Glomerular visceral epithelial cell (primary cell): ENCODE measurements at regions not wholly inside any gene's neighbourhood (a gene's known extent, or its start where the extent isn't known, plus 50 kb on each side); places are given as distances from the start of the nearest gene placed in this dataset.
"Not testable (repeated sequence)": the region's sequence is repeated elsewhere in the genome, so short reads cannot be mapped to it uniquely, and the experiment has no call there.

Source experiments
- DNase-seq: peaks from one replicate; pipeline ENCODE4 v3.0.0-alpha.2; 2016; ENCODE audit errors: extremely low spot score

DNA sequence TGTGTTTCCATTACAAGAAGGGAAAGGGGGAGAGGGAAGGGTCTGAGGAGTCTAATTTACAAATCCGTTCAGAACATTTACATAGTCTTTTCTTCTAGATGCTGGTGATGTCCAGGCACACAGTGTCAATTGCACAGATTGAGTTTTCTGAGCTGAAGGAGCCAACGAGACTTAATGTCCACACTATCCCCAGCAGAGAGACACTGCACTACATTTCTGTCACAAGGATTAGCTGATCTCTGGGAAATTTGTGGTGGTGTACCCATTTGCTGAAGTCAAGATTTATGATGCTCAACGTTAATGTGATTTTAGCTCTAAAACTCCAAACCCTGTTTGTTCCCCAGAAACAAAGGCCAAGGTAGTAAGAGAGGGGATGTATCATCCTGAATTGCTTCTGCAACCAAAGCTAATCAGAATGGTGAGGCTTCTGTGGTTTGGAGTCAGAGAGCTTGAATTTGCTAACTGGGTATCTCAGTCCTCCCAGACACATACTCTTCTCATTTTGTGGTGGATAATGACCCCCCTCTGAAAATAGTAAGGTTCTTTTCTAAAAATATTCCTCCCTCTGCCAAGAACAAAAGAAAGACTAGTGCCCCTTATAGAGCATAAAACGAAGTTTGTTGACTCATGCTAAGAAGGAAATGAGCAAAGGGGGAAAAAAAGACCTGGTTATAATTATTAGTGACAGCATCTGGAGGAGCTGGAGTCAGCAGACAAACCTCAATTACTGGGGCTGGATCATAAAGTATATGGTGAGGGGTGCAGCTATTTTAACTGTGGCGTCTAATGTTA, 416.9 kb downstream of the PSAT1 start:
- DNase-seq, result no peak

DNA sequence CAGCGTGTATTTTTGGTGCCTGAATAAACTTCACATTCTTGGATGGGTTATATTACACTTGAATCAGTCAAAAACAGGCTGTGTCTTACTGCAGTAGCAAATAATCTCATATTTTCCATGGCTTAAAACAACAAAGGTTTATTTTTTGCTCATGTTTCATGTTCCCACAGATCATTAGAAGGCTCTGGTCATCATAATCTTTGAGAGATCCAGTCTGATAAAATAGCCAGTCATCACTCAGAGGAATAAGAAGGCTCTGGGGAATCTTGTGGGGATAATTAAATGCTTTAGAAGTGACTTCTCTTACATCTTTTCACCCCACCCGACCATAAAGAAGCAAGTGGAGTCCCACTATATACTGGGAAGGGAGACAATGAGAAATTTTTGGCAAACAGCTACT, 417.7 kb downstream of the PSAT1 start:
- no peak for DNase-seq

DNA sequence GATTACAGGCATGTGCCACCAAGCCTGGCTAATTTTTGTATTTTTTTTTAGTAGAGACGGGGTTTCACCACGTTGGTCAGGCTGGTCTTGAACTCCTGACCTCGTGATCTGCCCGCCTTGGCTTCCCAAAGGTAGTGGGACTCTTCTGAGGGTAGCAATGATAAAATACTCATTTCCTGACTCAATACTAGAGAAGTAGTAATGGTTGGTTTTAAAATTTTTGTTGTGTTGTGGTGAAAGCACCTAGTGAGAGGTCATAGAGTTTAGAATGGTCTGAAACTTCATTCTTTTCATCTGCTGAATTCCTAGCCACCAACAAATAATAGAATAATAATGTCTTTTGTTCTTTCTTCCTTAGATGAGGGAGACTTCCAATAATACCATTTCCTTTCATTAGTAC, 422.1 kb downstream of the PSAT1 start:
- DNase-seq, result not testable (repeated sequence)

DNA sequence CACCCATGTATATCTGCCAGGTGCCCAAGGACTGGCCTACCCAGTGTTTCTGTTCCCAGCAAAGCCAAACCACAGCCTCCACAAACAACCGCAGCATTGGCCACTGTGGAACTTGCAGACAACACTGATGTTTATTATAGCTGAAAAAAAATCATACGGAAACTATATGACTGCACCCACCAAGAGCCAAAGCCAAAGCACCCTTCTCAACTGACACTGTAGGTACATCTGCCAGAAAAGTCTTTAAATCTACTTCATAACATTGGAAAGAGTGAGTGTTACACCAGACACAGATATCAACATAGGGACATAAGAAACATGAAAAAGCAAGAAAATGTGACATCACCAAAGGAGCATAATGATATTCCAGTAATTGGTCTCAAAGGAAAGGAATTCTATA, 428.0 kb downstream of the PSAT1 start:
- DNase-seq, result no peak

DNA sequence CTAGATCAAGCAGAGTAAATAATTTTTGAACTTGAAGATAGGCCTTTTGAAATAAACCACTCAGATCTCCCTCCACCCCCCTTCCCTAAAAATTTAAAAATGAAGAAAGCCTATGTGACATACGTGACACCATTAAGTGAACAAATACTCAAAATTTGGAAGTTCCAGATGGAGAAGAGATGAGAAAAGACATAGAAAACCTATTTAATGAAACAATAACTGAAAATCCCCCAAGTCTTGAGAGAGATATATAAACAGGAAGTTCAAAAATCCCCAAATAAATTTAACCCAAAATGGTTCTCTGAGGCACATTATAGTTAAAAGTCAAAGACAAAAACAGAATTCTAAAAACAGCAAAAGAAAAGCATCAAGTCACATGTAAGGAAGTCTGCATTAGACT, 428.6 kb downstream of the PSAT1 start:
- no peak for DNase-seq

DNA sequence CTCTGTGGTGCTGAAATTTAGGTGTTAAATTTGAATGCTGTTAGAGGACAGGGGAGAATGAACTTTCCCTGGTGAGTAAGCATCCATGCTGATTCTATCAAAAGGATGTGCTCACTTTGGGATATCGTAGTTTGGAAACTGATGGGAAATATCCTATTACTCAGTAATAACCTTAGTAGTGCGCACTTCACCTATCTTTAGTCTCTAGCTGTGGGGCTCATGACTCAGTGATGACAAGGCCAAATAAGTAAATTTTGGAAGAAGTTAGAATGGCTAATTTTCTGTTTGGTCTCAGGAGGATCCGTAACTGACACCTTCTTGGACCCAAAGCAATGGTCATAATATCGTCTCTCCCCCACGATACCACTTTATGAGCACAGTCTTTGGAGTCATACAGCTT, 448.4 kb downstream of the PSAT1 start:
- DNase-seq, result no peak

DNA sequence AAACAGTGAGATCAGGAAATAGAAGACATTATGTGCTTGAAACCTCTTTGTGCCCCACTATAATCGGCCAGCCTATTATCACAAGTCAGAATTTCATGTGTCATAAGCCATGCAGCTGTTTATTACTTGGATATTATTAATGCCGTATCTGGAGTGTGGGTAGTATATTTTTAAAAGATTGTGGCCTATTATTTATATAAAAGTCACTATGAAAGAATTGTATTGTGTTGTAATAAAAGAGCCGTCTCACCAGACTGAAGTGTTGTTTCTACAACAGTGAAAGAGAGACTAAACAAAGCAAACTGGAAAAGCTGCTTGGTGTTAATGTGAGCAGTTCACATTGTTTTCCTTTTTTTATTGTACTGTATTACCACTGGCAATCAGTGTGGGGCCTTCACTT, 449.1 kb downstream of the PSAT1 start:
- DNase-seq, result no peak

DNA sequence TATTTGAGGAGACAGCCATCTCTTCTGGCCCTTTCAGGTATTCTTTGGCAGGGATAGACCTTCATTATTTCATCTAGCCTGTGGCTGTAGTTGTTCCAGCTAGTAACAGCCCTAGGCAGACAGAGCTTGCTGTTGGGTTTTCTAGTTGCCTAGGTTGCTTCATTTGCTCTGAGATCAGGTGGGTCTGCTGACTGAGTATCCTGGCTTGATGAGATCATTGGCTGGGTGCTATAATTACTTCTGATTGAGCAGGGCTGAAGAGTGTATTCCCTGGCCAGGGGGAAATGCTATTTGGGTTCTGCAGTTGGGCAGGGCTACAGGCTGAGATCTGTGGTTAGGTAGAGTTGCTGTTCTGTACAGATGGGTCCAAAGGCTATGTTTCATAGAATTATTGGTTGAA, 456.1 kb downstream of the PSAT1 start:
- no peak for DNase-seq

DNA sequence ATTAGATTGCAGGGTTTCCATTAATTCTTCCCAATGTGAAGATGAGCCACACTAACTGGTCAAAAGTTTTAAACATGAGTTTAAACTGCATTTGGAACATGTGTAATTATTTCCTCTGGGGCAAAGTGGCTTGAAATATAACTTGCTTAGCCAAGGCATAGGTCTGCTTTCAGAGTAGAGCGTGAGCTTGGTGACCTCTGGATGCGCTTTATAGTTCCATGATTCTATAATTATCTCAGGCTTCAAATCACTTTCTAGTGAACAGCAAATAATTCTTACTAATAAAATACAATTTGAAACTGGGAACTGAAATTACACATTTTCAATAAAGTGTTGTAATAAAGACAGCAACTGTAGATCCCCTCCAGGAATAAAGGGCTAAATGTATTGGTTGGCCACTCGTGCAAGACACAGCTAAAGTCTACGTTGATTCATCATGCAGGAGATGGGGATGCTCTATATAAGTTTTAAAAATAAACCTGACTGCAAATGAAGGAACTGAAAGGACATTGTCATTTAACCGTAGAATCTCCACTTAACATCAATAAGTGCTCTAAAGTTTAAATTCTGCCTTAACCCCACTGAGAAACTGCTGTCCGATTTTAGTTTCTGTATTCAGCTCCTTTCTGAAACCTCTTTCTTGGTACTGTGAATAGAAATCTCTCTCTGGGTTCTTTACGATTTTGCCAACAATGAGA, 460.0 kb downstream of the PSAT1 start:
- DNase-seq, result no peak

DNA sequence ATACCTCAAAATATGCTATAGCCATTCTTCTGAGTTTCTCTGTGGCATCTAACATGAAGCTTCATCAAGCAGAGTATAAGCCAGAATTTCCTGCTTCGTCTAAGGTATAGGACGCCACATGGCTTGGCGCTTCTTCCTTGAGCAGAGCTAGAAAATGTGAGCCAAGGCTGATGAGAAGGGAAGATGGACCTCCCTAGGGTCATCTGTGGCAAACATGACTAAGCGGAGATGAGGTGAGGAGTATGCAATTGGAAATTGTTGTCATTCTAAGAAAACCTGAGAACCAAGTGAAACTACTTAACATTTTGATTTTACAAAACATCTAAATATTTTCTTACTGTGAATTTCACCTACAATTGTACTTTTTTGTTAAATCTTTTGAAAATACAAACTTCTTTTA, 466.5 kb downstream of the PSAT1 start:
- no peak for DNase-seq

DNA sequence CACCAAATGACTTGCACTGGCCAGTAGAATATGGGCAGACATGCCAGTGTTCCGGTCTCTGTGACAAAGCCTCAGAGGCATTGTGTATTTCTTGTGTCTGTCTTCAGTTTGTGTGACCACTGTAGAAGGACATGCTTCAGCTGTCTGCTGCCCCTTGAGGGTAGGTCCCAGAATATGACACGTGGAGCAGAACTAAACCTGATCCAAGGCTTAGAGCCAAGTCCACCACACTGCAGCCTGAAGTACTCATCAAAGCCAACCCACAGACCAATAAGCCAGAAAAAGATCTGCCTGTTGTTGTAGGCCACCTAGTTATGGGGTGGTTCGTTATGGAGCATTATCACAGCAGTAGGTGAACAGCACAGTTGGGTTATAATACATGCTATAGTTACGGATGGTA, 468.9 kb downstream of the PSAT1 start:
- no peak for DNase-seq

DNA sequence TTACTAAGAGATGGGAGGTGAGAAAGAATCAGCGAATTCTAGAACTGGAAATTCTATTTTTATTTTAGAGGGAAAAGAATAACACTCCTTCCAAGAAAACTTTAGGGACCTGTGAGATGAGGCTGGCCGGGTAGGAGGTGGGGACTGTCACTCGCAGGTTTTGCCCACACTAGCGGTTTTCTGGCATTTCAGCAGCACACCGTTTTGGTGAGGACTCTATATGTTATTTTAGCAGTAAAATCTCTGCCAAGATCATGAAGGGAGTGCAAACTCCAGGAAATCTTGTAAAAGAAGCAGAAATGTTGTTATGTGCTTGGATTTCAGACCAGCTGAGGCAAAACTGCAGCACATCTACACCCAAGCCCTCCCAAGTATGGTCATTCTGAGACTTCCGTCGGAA, 470.6 kb downstream of the PSAT1 start:
- no peak for DNase-seq

DNA sequence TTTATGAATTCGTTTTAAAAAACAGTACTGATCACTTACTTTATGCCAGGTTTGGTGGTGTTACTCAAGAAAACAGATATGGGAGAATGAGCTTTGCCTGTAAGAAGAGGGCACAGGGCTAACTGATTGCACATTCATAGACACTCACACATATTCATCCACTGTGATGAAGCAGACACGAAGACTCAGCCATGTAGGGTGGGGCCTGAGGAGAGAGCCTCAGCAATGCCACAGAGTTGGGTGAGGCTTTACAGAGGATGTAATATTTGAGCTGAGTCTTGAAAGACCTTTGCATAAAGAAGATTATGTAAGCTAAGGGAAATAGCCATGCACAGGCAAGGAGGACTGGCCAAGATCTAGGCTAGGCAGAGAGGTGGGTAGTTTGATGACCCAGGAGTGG, 472.8 kb downstream of the PSAT1 start:
- DNase-seq, result no peak

DNA sequence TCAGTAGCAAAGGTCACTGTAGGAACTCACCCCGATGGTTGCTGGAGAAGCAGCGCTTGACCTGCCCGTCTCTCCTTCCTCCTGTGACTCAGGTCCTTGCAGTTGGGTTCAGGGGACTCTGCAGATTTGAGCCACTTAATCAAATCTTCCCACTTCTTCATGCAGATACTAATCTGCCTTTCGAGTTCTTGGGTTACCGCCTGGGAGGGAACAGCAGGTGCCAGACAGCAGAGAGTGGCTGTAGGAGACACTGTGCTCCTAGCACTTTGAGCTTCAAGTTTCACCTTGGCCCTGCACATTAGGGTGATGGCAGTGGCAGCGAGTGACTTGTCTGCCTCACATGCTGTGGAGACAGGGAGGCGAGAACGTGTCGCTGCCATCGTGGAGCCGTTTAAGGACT, 478.3 kb downstream of the PSAT1 start:
- DNase-seq, result no peak

DNA sequence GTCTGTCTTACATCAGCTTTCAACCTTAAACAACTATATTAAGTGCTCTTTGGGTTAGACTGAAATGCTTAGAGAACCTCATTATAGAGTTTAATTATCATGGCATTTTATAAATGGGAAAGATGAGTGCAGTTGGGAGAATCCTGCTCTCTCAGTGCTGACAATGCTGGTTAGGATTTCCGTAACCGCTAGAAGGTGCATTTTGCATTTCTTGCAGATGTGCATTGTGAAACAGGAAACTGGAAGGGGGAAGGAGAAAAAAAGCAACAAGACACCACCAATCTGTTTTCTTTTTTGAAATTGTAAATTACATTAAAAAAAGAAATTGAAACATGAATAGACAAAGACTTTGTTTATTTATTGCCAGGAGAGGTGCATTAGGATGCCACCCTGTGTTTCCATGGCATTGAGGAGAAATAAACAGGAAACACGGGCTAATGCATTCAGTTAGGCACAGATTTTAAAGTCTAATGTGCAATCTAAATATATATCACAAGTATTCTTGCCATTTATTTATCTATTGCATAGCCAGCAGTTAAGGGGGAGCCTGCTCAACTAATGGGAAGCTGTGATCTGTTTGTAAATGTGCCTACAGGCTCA, 478.9 kb downstream of the PSAT1 start:
- no peak for DNase-seq

DNA sequence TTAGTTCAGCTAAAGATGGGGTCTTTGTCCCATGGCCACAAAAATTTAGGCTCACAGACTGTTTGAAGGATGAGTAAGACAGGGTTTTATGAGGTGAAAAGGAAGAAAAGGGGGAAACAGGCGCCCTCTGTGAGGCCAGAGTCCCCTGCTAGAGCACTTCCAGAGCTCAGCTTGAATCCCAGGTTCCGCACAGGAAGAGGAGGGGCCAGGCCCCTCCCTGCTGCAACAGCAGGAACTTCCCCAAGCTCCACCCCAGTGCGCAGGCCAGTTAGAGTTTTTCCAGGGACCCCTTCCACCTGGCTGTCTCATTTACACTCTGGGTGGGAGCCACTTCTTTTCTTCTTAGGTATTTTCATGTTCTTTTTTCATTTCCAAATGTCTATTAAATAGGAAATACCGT, 480.8 kb downstream of the PSAT1 start:
- DNase-seq, result no peak

DNA sequence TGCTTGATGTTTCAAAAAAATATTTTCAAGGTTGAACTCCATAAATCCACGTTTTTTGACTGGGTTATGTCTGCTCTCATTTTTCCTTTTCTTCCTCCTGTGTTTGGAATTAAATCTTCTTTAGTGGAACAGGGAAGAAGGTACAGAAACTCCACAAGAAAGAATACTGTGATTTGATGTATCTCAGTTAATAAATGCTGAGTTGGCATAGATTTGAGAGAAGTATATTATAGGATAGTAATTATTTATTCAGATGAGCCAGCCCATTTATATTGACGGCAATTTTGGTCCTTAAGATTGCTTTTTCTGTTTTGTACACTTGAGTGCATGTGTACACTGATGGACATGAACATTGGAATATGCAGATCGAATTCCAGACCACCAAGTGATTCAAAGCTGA, 481.4 kb downstream of the PSAT1 start:
- no peak for DNase-seq

DNA sequence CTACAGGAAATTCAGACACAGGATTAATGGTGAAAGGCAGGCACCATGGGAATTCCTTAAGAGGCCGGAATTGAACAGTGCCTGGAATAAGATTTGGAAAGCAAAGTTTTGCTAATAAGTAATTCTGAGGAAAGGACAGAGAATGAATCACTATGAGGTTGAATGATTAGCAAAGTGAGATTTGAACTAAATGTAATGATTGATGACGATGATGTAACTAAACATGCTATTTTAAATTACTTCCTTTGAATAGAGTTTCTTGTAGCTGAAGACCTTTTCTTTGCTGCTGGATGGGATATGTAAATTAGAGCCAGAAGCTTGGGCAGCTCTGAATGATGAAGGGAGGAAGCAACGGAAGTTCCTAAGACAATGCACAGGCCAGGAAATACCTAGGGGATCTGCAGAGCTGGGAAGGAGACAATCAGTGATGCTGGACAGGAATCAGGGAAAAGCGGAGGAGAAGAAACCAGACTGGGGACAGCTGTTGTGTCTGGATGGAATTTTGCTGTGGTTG, 482.0 kb downstream of the PSAT1 start:
- peak; percentile 56 for DNase-seq

DNA sequence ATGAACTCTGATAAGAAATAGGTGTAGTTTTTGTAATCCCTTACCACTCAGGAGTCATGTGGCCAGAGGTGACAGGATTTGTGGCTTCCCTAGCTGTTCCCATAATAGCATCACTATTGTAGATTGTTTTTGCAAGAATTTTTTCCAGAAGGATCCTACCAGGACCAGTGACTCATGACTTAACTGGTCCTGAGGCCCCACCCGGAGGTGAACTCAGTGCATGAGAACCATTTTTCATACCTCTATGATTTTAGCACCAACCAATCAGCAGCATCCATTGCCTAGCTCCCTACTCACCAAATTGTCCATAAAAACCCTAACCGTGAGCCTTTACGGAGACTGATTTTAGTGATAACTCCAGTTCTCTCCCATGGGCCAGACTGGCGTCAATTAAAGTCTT, 484.8 kb downstream of the PSAT1 start:
- DNase-seq, result peak; percentile 24

DNA sequence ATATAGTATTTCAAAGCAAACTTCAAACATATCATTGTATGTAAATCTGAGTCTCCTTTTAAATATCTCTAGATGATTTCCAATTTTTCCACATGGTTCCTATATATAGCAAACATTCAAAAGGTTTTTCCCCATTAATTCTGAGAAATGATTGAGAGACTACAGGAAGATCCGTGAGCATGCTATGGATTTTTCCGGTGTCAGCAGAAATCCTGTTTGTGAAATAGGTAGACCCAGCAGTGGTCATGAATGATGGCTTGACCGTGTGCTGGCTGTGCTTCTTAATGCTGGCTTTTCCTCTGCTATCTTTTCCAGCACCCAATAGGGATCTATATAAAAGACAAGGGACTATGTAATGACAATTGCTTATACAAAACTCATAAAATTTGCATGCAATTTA, 485.3 kb downstream of the PSAT1 start:
- no peak for DNase-seq

DNA sequence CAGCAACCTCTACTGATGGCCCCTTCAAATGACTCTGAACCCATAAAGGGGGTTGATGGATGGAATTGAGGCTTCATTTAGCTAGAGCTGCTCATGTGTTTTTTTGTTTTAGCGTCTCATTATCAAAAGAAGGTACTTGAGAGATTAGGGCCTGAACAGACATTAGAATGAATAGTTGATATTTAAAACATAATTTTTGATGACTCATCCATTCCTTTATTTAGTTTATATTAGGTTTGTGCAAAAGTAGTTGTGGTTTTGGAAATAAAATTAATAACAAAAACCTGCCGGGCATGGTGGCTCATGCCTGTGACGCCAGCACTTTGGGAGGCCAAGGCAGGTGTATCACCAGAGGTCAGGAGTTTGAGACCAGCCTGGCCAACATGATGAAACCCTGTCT, 485.9 kb downstream of the PSAT1 start:
- DNase-seq, result no peak

DNA sequence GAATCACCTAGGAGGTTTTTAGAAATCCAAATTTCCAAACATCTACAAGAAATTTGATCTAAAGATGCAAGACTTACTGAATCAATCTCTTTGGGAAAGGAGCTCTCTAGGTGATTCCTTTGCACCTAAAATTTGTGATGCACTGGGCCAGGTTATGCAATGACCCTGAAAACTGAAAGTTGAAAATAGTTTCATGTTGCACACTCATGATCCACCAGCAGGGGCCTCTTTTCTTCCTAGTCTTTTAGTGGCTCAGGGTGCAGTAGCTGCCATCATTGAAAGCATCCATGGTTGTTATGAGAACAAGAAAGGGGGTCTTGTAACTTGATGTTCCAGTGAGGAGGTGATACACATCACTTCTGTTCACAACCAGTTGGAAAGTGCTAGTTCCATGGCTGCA, 486.8 kb downstream of the PSAT1 start:
- no peak for DNase-seq

DNA sequence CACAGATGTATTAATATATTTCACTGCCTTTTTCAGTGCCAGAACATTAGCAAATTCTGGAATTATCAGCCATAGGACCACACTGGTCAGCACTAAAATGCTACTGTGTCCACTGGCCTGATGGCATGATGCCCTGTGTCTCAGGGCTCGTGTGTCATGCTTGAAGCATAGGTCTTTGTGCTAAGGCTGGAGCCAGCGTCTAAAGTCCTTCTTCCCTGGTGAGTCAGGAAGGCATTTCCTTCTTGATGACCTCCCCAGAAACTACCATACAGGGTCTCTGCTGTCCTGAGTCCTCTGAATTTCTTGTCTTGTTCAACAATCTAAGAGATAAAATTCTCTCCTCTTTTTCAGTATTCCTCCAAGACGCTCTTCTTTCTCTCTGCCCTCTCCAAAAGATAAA, 489.9 kb downstream of the PSAT1 start:
- peak; percentile 46 for DNase-seq
